ENCODE measurements at regions not wholly inside any gene's neighbourhood (a gene's known extent, or its start where the extent isn't known, plus 50 kb on each side); places are given as distances from the start of the nearest gene placed in this dataset.
"Not testable (repeated sequence)": the region's sequence is repeated elsewhere in the genome, so short reads cannot be mapped to it uniquely, and the experiment has no call there.

GRCh38 chr20:29742699-29743100, 1514.8 kb upstream of the DEFB115 start:
- no peak overlapping the region for H3K27ac ChIP-seq
- TF ChIP-seq ZFX (IDR thresholded peaks at IDR 0.05), result no peak
- no peak for TF ChIP-seq CTCF (conservative IDR thresholded peaks at IDR 0.05)

- no peak for TF ChIP-seq ZFX (IDR thresholded peaks at IDR 0.05)
- no peak for TF ChIP-seq CTCF (conservative IDR thresholded peaks at IDR 0.05)
- no peak overlapping the region for H3K27ac ChIP-seq
These were observed 1514.1 kb upstream of the DEFB115 start for GRCh38 chr20:29743101-29743931.

GRCh38 chr20:29744071-29744470, 1513.4 kb upstream of the DEFB115 start:
- H3K27ac ChIP-seq, result no peak overlapping the region

GRCh38 chr20:29745534-29746245, 1511.8 kb upstream of the DEFB115 start:
- not testable (repeated sequence) for H3K27ac ChIP-seq

More at GRCh38 chr20:29744071-29744470, 1513.4 kb upstream of the DEFB115 start:
- TF ChIP-seq CTCF (conservative IDR thresholded peaks at IDR 0.05), result no peak
- no peak for TF ChIP-seq ZFX (IDR thresholded peaks at IDR 0.05)

- TF ChIP-seq CTCF (conservative IDR thresholded peaks at IDR 0.05), result no peak
- no peak overlapping the region for H3K27ac ChIP-seq
These were observed 1507.1 kb upstream of the DEFB115 start for GRCh38 chr20:29750268-29750899.

GRCh38 chr20:29752644-29753425, 1504.6 kb upstream of the DEFB115 start:
- H3K27ac ChIP-seq, result not testable (repeated sequence)

- H3K27ac ChIP-seq, result not testable (repeated sequence)
- TF ChIP-seq CTCF (conservative IDR thresholded peaks at IDR 0.05), result peak; percentile 66
These were observed 1504.1 kb upstream of the DEFB115 start for GRCh38 chr20:29753426-29753746.

- H3K27ac ChIP-seq, result not testable (repeated sequence)
These were observed 1503.6 kb upstream of the DEFB115 start for GRCh38 chr20:29753879-29754278.

GRCh38 chr20:29755854-29756498, 1501.5 kb upstream of the DEFB115 start:
- H3K27ac ChIP-seq, result not testable (repeated sequence)

Data from C4-2B (cell line).